Adrenal gland (tissue), 9 donors: ENCODE measurements at regions not wholly inside any gene's neighbourhood (a gene's known extent, or its start where the extent isn't known, plus 50 kb on each side); places are given as distances from the start of the nearest gene placed in this dataset.

Experiments
- DNase-seq, 7 donors: peaks; one replicate each; pipeline ENCODE4 v3.0.0-alpha.2; 2019 to 2020
- H3K27ac ChIP-seq, 5 donors: fragments of 200-600 bp; sonication (generic) in 4 of 5; 1 replicate in 3 of 5; 2 replicates in 2 of 5; pipeline versions ENCODE4 v1.5.1 to v1.8.0; 2016 to 2020; ENCODE audit warnings: mild to moderate bottlenecking in 1 of 5
- H3K27me3 ChIP-seq: fragments of 200-600 bp; 2 replicates; pipeline ENCODE4 v1.8.0; 2021
- H3K36me3 ChIP-seq, 2 donors: fragments of 200-600 bp; replicated peaks in 1 of 2; 1 replicate in 1 of 2; 2 replicates in 1 of 2; pipeline versions ENCODE4 v1.5.1 to v1.8.0; 2018 to 2022
- H3K4me1 ChIP-seq, 2 donors: fragments of 200-600 bp; replicated peaks in 1 of 2; 1 replicate in 1 of 2; 2 replicates in 1 of 2; pipeline versions ENCODE4 v1.5.1 to v1.8.0; 2018 to 2021
- H3K4me3 ChIP-seq, 4 donors: fragments of 200-600 bp; sonication (generic) in 3 of 4; one replicate each; pipeline ENCODE4 v1.5.1; 2016 to 2018
- H3K9me3 ChIP-seq, 3 donors: fragments of 200-600 bp; sonication (generic) in 1 of 3; replicated peaks in 1 of 3; 1 replicate in 2 of 3; 2 replicates in 1 of 3; pipeline versions ENCODE4 v1.5.1 to v1.8.0; 2016 to 2021
- POLR2A ChIP-seq, 2 donors: fragments of 450-650 bp; IDR thresholded peaks; one replicate each; pipeline ENCODE4 v1.6.1; 2017; ENCODE audit warnings: antibody characterized with exemption in 2 of 2, mild to moderate bottlenecking in 2 of 2, moderate library complexity in 1 of 2
- WGBS, 4 donors: extraction: QIAGEN DNeasy Blood & Tissue Kit in 2 of 4; methylation state at CpG; one replicate each; pipeline versions ENCODE4 v1.1.5 to v1.1.7; 2013 to 2017; 5-methylcytosine and 5-hydroxymethylcytosine counted together
- intact Hi-C, 2 donors: fragments of 100-400 bp; cut with DNase I; formaldehyde crosslinking; loops; one replicate each; pipeline versions ENCODE4 v1.14.1 to v1.15.0; 2022 to 2023
- TF ChIP-seq, protein P1 (sequence below), 6 experiments: fragments of 450-650 bp in 4 of 6; fragments of 200-600 bp in 2 of 6; sonication (generic) in 1 of 6; IDR thresholded peaks; 1 replicate in 5 of 6; 2 replicates in 1 of 6; pipeline versions ENCODE4 v1.5.1 to v1.8.0; 2016 to 2021; ENCODE audit warnings: antibody characterized with exemption in 6 of 6, mild to moderate bottlenecking in 2 of 6, moderate library complexity in 1 of 6
- donor health status: healthy with polysubstance abuse.
- donor health status: Bipolar disorder and iron deficiency.
- donor health status: DM: yes; HTN: yes; CAD: no.
- donor health status: DM: no; HTN: no; CAD: no.
- donor health status: DM: no; HTN: no; CAD: no.

DNA sequence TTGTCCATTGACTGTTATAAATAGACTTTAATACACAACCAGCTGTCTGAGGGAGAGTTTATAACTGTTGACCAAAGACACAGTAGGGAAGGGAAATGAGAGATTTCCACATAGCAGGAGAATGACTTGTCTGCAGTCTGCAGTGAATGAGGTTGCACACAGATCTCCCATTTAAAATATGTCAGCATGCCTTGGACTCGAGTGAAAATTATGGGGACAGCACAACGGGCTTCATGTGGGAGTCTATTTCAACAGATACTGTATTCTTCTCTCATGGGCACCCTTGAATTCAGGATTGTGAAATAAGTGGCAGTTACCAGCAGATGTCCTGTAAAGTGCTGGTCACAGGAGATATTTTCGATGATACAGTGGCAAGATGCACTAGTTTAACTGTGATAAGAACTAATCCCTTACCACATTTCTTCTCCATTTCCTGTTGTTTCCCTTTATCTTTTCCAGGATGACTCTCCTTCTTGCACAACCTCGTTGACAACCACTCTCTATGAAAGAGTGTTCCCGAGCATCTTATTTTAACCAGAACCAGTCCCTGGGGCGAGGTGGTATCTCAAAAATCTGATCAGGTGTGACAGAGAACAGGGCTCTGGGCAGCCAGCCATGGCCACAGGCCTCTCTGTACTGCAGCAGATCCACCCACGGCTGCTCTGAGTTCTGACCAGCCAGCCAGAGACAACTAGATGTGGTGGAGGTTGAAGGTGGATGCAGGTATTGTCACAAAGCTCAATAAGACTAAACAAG, 51.5 kb upstream of the MAP3K1 start:
- TF ChIP-seq POLR2A (IDR thresholded peaks at IDR 0.05), result no peak
- TF ChIP-seq, protein P1, sequence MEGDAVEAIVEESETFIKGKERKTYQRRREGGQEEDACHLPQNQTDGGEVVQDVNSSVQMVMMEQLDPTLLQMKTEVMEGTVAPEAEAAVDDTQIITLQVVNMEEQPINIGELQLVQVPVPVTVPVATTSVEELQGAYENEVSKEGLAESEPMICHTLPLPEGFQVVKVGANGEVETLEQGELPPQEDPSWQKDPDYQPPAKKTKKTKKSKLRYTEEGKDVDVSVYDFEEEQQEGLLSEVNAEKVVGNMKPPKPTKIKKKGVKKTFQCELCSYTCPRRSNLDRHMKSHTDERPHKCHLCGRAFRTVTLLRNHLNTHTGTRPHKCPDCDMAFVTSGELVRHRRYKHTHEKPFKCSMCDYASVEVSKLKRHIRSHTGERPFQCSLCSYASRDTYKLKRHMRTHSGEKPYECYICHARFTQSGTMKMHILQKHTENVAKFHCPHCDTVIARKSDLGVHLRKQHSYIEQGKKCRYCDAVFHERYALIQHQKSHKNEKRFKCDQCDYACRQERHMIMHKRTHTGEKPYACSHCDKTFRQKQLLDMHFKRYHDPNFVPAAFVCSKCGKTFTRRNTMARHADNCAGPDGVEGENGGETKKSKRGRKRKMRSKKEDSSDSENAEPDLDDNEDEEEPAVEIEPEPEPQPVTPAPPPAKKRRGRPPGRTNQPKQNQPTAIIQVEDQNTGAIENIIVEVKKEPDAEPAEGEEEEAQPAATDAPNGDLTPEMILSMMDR (IDR thresholded peaks at IDR 0.05), result no peak

DNA sequence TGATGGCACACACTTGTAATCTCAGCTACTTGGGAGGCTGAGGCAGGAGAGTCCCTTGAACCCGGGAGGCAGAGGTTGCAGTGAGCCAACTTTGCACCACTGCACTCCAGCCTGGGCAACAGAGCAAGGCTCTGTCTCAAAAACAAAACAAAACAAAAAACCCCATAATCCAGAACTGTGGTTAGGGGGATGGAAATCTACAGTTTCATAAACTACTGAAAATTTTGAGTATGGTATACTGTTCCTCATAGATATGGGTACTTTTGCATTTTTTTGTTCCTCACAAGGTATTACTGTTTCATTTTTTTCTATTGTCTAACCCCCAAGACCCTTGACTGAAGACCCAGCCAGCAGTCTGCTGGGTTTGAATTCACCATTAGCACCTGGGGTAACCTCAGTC, 52.2 kb upstream of the MAP3K1 start:
- WGBS, 4 donors, result 83 to 95% (median 93%) methylated on average over 1 of the region's 1 CpG
- DNase-seq, result no peak
- intact Hi-C loops, result no loop called here
- Histone ChIP-seq H3K9me3 (no peaks in the 10 kb centered on the region), H3K36me3 (no peaks in the 10 kb centered on the region), H3K4me1 (peaks cover 0 to 20% of the 10 kb centered on the region in 2 donors), H3K27ac (no peak overlapping the region), H3K27me3 (no peaks in the 10 kb centered on the region), H3K4me3 (no peak overlapping the region)
- TF ChIP-seq, protein P1 (IDR thresholded peaks at IDR 0.05), result no peak
- no peak for TF ChIP-seq POLR2A (IDR thresholded peaks at IDR 0.05)

More for the DNA sequence above, 51.5 kb upstream of the MAP3K1 start:
- no peaks in the 10 kb centered on the region for H3K27me3 ChIP-seq
- DNase-seq, result peak in 3 of 7 donors; percentile 33 to 93 (median 37)
- WGBS, 4 donors, result 53 to 60% (median 58%) methylated on average over 7 of the region's 7 CpGs
- peak overlapping the region in 1 of 5 donors; percentile 38 for H3K27ac ChIP-seq
- no peaks in the 10 kb centered on the region for H3K9me3 ChIP-seq
- peaks cover 0 to 20% of the 10 kb centered on the region in 2 donors for H3K4me1 ChIP-seq
- H3K36me3 ChIP-seq, result no peaks in the 10 kb centered on the region
- intact Hi-C loops, result no loop called here
- no peak overlapping the region for H3K4me3 ChIP-seq

DNA sequence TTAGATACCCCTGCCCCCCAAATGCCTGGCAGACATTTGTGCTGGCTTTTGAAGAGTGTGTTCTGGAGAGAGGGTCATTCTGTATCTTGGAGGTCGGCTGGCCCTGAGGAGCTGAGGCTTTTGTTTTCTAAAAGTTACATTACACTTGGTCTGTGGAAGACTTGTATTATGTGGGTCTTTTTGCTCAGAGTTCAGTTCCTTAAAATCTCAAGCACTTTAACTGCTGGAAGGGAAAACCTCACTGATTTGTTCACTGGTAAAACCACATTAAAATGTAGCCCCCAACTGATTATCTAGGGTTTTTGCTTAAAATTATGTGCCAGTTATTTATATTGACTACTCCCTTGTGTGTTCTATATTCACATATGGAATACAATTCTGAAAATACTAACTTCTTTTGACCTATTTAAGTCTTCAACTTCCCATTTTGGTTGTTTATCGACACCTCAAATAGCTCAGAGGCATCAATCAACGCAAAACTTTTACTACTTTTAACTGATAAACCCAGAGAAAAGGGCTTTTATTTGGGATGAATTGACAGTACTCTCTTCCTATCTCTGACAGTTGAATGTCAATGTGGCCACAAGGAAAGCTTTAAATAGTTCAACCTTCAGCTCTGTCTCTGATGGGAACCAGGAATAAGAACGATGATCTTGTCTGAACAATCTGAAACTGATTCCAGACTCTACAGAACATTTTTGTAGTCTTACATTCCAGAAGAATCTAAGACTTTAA, 54.0 kb upstream of the MAP3K1 start:
- Histone ChIP-seq H3K4me1 (peaks cover 0 to 20% of the 10 kb centered on the region in 2 donors), H3K27ac (no peak overlapping the region), H3K4me3 (no peak overlapping the region), H3K27me3 (no peaks in the 10 kb centered on the region), H3K36me3 (no peaks in the 10 kb centered on the region), H3K9me3 (no peaks in the 10 kb centered on the region)
- DNase-seq, result no peak
- WGBS, 4 donors, result 57 to 64% (median 61%) methylated on average over 4 of the region's 4 CpGs
- no peak for TF ChIP-seq POLR2A (IDR thresholded peaks at IDR 0.05)
- TF ChIP-seq, protein P1 (IDR thresholded peaks at IDR 0.05), result no peak
- intact Hi-C loops, result no loop called here

DNA sequence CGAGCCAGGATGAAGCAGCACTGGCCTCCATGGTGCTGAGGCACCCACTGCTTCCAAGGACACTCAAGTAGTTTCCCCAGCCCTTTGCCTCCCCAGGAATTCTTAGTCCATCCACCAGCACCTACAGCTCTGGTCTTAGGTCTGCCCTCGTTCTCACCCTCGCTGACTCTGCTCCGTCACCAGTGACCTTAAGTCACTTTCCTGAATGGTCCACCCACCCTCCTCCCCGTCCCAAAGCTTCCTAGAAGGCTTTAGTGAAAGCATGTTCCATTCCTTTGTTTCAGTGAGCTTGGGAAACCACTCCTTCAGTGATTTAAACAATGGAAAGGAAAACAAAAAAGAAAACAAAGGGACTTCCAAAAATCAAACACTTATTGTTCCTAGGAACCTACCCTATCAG, 54.6 kb upstream of the MAP3K1 start:
- WGBS, 4 donors, result 72 to 87% (median 85%) methylated on average over 5 of the region's 5 CpGs
- no peaks in the 10 kb centered on the region for H3K36me3 ChIP-seq

More for the DNA sequence above, 54.6 kb upstream of the MAP3K1 start:
- Histone ChIP-seq H3K27me3 (no peaks in the 10 kb centered on the region), H3K9me3 (no peaks in the 10 kb centered on the region), H3K4me3 (no peak overlapping the region), H3K27ac (no peak overlapping the region), H3K4me1 (peaks cover 0 to 20% of the 10 kb centered on the region in 2 donors)
- intact Hi-C loops, result no loop called here
- DNase-seq, result no peak
- TF ChIP-seq, protein P1 (IDR thresholded peaks at IDR 0.05), result no peak
- TF ChIP-seq POLR2A (IDR thresholded peaks at IDR 0.05), result no peak
